Parathyroid adenoma (tissue), 2 donors: ENCODE measurements at regions not wholly inside any gene's neighbourhood (a gene's known extent, or its start where the extent isn't known, plus 50 kb on each side); places are given as distances from the start of the nearest gene placed in this dataset.

Experiments
- H2AFZ ChIP-seq: fragments of 300-600 bp; sonication (generic); one replicate; pipeline ENCODE4 v1.7.0; 2017; ENCODE audit warnings: antibody characterized with exemption, mild to moderate bottlenecking
- H3K27ac ChIP-seq: fragments of 300-600 bp; sonication (generic); one replicate; pipeline ENCODE4 v1.7.0; 2017
- H3K27me3 ChIP-seq: fragments of 300-600 bp; sonication (generic); one replicate; pipeline ENCODE4 v1.7.0; 2017; ENCODE audit warnings: low read length; ENCODE audit not compliant: control insufficient read depth, insufficient read depth
- H3K36me3 ChIP-seq: fragments of 300-600 bp; sonication (generic); one replicate; pipeline ENCODE4 v1.7.0; 2017; ENCODE audit warnings: low read length; ENCODE audit not compliant: control insufficient read depth, insufficient read depth
- H3K4me1 ChIP-seq: fragments of 300-600 bp; sonication (generic); one replicate; pipeline ENCODE4 v1.7.0; 2017; ENCODE audit warnings: control low read depth
- H3K4me2 ChIP-seq: fragments of 300-600 bp; sonication (generic); one replicate; pipeline ENCODE4 v1.7.0; 2017; ENCODE audit warnings: low read length
- H3K4me3 ChIP-seq: fragments of 300-600 bp; sonication (generic); one replicate; pipeline ENCODE4 v1.7.0; 2017; ENCODE audit warnings: low read depth, low read length
- H3K79me2 ChIP-seq: fragments of 300-600 bp; sonication (generic); one replicate; pipeline ENCODE4 v1.7.0; 2017; ENCODE audit warnings: control low read depth
- H3K9ac ChIP-seq: fragments of 300-600 bp; sonication (generic); one replicate; pipeline ENCODE4 v1.7.0; 2017; ENCODE audit warnings: mild to moderate bottlenecking
- H3K9me3 ChIP-seq: fragments of 300-600 bp; sonication (generic); one replicate; pipeline ENCODE4 v1.7.0; 2017; ENCODE audit warnings: low read length; ENCODE audit not compliant: control insufficient read depth
- TF ChIP-seq, protein P1 (sequence below): fragments of 300-600 bp; sonication (generic); IDR thresholded peaks from one replicate; pipeline ENCODE4 v1.7.0; 2017; ENCODE audit warnings: antibody characterized with exemption, mild to moderate bottlenecking
- donor health status: primary hyperparathyroidism.

DNA sequence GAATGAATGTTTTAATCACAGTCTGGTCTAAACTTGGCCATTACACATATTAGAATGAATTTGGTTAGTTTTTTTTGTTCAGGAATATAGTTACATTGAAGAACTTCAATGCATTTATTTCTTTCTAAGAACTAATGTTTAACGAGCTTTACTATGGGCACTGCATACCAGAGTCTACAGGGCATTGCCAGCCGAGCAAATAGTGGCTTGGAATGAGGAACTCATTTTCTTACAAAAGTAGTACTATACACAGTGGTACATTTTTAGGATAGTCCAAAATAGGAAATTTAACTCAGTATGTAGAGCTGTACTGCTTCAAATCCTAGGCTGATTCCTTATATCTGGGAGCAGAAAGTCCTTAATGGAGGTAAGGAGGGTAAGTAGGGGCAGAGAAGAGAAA, 155.4 kb downstream of the CARTPT start:
- no peak overlapping the region for H3K27ac ChIP-seq
- TF ChIP-seq, protein P1, sequence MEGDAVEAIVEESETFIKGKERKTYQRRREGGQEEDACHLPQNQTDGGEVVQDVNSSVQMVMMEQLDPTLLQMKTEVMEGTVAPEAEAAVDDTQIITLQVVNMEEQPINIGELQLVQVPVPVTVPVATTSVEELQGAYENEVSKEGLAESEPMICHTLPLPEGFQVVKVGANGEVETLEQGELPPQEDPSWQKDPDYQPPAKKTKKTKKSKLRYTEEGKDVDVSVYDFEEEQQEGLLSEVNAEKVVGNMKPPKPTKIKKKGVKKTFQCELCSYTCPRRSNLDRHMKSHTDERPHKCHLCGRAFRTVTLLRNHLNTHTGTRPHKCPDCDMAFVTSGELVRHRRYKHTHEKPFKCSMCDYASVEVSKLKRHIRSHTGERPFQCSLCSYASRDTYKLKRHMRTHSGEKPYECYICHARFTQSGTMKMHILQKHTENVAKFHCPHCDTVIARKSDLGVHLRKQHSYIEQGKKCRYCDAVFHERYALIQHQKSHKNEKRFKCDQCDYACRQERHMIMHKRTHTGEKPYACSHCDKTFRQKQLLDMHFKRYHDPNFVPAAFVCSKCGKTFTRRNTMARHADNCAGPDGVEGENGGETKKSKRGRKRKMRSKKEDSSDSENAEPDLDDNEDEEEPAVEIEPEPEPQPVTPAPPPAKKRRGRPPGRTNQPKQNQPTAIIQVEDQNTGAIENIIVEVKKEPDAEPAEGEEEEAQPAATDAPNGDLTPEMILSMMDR = no peak
- no peaks in the 10 kb centered on the region for H3K79me2 ChIP-seq
- H3K9ac ChIP-seq = no peak overlapping the region
- no peaks in the 10 kb centered on the region for H3K27me3 ChIP-seq
- no peak overlapping the region for H2AFZ ChIP-seq
- no peak overlapping the region for H3K4me3 ChIP-seq
- no peaks in the 10 kb centered on the region for H3K36me3 ChIP-seq
- no peaks in the 10 kb centered on the region for H3K9me3 ChIP-seq
- no peaks in the 10 kb centered on the region for H3K4me1 ChIP-seq
- no peak overlapping the region for H3K4me2 ChIP-seq

DNA sequence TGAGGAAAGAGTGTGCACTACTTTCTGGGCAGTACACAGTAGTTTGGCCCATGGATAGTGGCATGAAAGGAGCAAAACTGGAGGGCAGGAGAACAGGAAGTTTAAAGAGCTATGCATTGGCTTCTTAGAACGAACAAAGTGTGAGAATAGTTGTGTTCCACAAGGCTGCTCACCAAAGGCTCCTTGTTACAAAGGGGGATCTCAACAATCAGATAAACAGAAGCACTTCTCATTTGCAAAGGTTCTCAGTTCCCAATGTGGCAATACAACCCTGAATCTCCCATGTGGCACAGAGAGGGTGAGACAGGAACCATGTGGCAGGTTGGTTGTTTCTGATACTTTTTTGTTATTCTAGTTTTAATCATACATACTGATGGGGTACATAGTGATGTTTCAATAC, 158.4 kb downstream of the CARTPT start:
- TF ChIP-seq, protein P1 = no peak
- no peak overlapping the region for H2AFZ ChIP-seq

DNA sequence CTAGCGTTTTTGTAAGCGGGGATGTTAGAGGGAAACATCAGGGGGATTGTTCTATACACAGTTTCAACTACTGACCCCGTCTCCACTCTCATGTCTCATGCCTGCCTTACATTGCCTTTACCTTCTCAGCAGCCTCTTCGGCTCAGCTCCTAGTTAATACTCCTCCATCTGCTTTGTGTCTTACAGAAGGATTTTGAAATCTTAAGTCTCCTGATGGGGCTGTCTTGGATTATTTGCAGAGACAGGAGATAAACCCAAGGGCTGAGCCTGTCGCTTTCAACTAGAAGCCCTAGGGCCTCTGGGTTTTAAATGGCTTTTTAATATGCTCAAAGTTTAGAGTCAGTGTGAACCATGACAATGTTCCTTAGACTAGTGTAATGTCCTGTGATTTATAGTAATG, 161.5 kb downstream of the CARTPT start:
- no peaks in the 10 kb centered on the region for H3K9me3 ChIP-seq
- H3K79me2 ChIP-seq = no peaks in the 10 kb centered on the region
- H3K27me3 ChIP-seq = no peaks in the 10 kb centered on the region
- H3K36me3 ChIP-seq = no peaks in the 10 kb centered on the region
- TF ChIP-seq, protein P1 = no peak
- no peak overlapping the region for H3K27ac ChIP-seq
- H3K4me1 ChIP-seq = no peaks in the 10 kb centered on the region
- H3K4me2 ChIP-seq = no peak overlapping the region
- H3K9ac ChIP-seq = no peak overlapping the region
- no peak overlapping the region for H3K4me3 ChIP-seq
- no peak overlapping the region for H2AFZ ChIP-seq

More for the DNA sequence above, 158.4 kb downstream of the CARTPT start:
- Histone ChIP-seq H3K9me3 (no peaks in the 10 kb centered on the region), H3K4me2 (no peak overlapping the region), H3K9ac (no peak overlapping the region), H3K27ac (no peak overlapping the region), H3K4me3 (no peak overlapping the region), H3K27me3 (no peaks in the 10 kb centered on the region), H3K79me2 (no peaks in the 10 kb centered on the region), H3K4me1 (no peaks in the 10 kb centered on the region), H3K36me3 (no peaks in the 10 kb centered on the region)

DNA sequence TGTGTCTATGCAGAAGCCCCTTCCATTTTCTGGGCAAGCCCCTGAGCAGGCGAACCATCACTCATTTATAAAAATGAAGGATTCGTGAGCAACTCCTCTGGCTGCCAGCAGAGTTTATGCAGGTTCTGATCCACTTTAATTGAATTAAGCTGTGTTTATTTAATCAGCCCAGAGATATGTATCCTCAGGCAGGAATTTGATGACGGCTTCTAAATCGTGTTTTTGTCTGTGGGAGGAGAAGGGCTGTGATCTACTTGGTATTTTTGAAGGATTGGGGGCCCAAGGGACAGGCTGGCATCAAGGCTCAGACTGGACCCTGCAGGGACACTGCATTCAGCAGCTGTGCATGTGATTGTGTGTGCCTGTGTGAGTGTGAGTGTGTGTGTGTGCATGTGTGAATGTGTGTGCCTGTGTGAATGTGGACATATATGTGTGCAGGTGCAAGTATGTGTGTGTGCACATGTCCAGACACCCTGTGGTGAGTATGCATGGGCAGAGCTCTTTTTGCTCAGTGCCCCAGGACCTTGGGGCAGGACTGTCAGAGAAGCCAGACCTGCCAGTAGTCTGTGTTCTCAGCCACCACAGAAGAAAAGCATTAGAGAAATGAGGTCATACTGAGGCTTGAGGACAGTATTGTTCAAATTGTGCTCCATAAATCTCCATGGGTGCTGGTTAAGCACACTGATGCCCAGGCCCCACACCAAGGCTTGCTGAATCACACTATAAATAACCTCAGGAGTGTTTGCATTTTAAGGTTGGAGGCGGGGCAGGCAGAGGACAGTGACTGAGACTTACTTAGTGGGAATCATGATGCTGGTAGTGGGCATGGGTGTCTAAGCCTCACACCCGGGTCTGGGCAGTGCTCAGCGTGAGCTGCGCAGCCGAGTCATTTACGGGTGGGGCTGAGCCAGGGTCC, 164.0 kb downstream of the CARTPT start:
- Histone ChIP-seq H3K27ac (no peak overlapping the region), H3K36me3 (no peaks in the 10 kb centered on the region), H3K4me1 (no peaks in the 10 kb centered on the region), H3K4me2 (no peak overlapping the region), H3K4me3 (no peak overlapping the region), H3K9ac (no peak overlapping the region), H2AFZ (no peak overlapping the region), H3K9me3 (no peaks in the 10 kb centered on the region), H3K79me2 (no peaks in the 10 kb centered on the region), H3K27me3 (no peaks in the 10 kb centered on the region)
- TF ChIP-seq, protein P1 = no peak

DNA sequence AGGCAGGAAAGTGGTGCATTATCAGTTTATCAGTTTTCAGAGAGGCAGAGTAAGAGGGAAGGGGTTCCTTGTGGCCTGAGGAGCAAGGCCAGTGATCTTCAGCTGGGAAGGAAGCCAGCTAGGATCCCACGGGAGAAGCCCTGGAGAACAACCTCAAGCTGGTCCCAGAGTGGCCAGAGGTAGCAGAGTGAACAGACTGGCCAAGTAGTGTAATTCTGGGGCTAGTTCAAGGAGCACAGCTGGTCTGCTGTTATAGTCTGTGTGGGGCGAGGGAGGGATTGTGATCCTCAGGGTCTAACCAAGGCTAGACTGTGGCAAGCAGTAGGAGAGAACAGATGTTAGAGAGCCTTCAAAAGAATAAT, 164.6 kb downstream of the CARTPT start:
- no peaks in the 10 kb centered on the region for H3K27me3 ChIP-seq
- H3K79me2 ChIP-seq = no peaks in the 10 kb centered on the region
- TF ChIP-seq, protein P1 = no peak
- no peak overlapping the region for H3K9ac ChIP-seq
- H3K9me3 ChIP-seq = no peaks in the 10 kb centered on the region
- no peak overlapping the region for H3K27ac ChIP-seq
- no peaks in the 10 kb centered on the region for H3K4me1 ChIP-seq
- no peak overlapping the region for H3K4me3 ChIP-seq
- H2AFZ ChIP-seq = no peak overlapping the region
- H3K36me3 ChIP-seq = no peaks in the 10 kb centered on the region
- H3K4me2 ChIP-seq = no peak overlapping the region
